HepG2 (cell line): ENCODE measurements at regions not wholly inside any gene's neighbourhood (a gene's known extent, or its start where the extent isn't known, plus 50 kb on each side); places are given as distances from the start of the nearest gene placed in this dataset.

ENCODE experiments used
- ATAC-seq: fragments of 200-7000 bp; cut with Tn5 transposase; 3 replicates; pipeline ENCODE4 v1.9.1; 2020; ENCODE audit warnings: mild to moderate bottlenecking, moderate library complexity
- BruUV-seq: library from RNA; stranded (reverse); fragments of 400-500 nt; replicated peaks from 2 replicates; lab custom pipeline; 2021; lab: Mats Ljungman, UMichigan
- CTCF ChIA-PET: fragments of 300-600 bp; formaldehyde crosslinking; extraction: SDS; loops from one replicate; lab custom pipeline; 2021; ENCODE audit warnings: low total read pairs, inconsistent platforms, low intra/inter-chr PET ratio; lab: Yijun Ruan, JAX
- POLR2A ChIA-PET: fragments of 350-600 bp; sonication (Branson Sonifier 250); formaldehyde crosslinking; loops from one replicate; lab custom pipeline; 2020; ENCODE audit warnings: antibody characterized with exemption, inconsistent platforms; lab: Yijun Ruan, JAX
- DNase-seq: peaks from one replicate; pipeline ENCODE4 v3.0.0-alpha.2; 2015; ENCODE audit warnings: low spot score
- FAIRE-seq: peaks from 3 replicates; lab custom pipeline; 2011; peaks lifted over from hg19 to GRCh38; lab: Jason Lieb, UNC
- H2AFZ ChIP-seq: one replicate; pipeline ENCODE4 v1.6.1; 2011; ENCODE audit warnings: low read length, inconsistent platforms
- H3K27ac ChIP-seq: fragments of 300-600 bp; 3 replicates; pipeline ENCODE4 v1.8.0; 2011; ENCODE audit warnings: mixed run types, mild to moderate bottlenecking, mixed read lengths, low read length, inconsistent platforms; ENCODE audit not compliant: insufficient read depth; ENCODE audit errors: extremely low read length
- H3K27me3 ChIP-seq, 2 experiments: fragments of 200-600 bp in 1 of 2; 2 replicates in 1 of 2; 3 replicates in 1 of 2; pipeline versions ENCODE4 v1.6.0 to v1.8.0; 2011; ENCODE audit warnings: low read length in 2 of 2, mild to moderate bottlenecking in 2 of 2, moderate library complexity in 2 of 2, inconsistent platforms in 1 of 2; ENCODE audit not compliant: insufficient read depth in 2 of 2, control insufficient read depth in 1 of 2
- H3K36me3 ChIP-seq, 2 experiments: fragments of 200-600 bp in 1 of 2; replicated peaks in 1 of 2; 2 replicates in 1 of 2; 3 replicates in 1 of 2; pipeline versions ENCODE4 v1.5.1 to v1.8.0; 2011; ENCODE audit warnings: low read length in 2 of 2, inconsistent platforms in 1 of 2; ENCODE audit not compliant: insufficient read depth in 2 of 2, control insufficient read depth in 1 of 2
- H3K4me1 ChIP-seq: 2 replicates; pipeline ENCODE4 v1.5.1; 2012; ENCODE audit warnings: low read length, inconsistent platforms; ENCODE audit not compliant: insufficient read depth
- H3K4me2 ChIP-seq: 2 replicates; pipeline ENCODE4 v1.6.0; 2011; ENCODE audit warnings: low read depth, low read length, inconsistent platforms
- H3K4me3 ChIP-seq, 3 experiments: fragments of 200-600 bp in 1 of 3; sonication (generic), shearing (Covaris generic) in 1 of 3; replicated peaks in 1 of 3; 2 replicates each; pipeline ENCODE4 v1.5.1; 2011 to 2016; ENCODE audit warnings: low read length in 3 of 3, inconsistent platforms in 2 of 3, low read depth in 2 of 3, mild to moderate bottlenecking in 2 of 3, control low read depth in 1 of 3, mixed read lengths in 1 of 3; ENCODE audit not compliant: insufficient read depth in 1 of 3
- H3K79me2 ChIP-seq: one replicate; pipeline ENCODE4 v1.6.1; 2011; ENCODE audit warnings: low read length, inconsistent platforms; ENCODE audit not compliant: insufficient read depth
- H3K9ac ChIP-seq: 2 replicates; pipeline ENCODE4 v1.6.0; 2011; ENCODE audit warnings: mild to moderate bottlenecking, low read depth, low read length, inconsistent platforms; ENCODE audit not compliant: insufficient read depth
- H3K9me3 ChIP-seq: 2 replicates; pipeline ENCODE4 v1.5.1; 2012; ENCODE audit warnings: mild to moderate bottlenecking, low read length
- H4K20me1 ChIP-seq: 2 replicates; pipeline ENCODE4 v1.6.0; 2011; ENCODE audit warnings: inconsistent platforms, mild to moderate bottlenecking, low read length, moderate library complexity; ENCODE audit not compliant: insufficient read depth
- AGO1 ChIP-seq: fragments of 200-400 bp; formaldehyde crosslinking; IDR thresholded peaks from 2 replicates; pipeline ENCODE4 v1.6.1; 2017; ENCODE audit warnings: mild to moderate bottlenecking, low read depth, low read length, moderate library complexity; ENCODE audit not compliant: poor library complexity, severe bottlenecking
- FOXK2 ChIP-seq: fragments of 450-650 bp; IDR thresholded peaks from 2 replicates; pipeline ENCODE4 v1.6.1; 2016
- HNRNPLL ChIP-seq: fragments of 200-400 bp; formaldehyde crosslinking; IDR thresholded peaks from 2 replicates; pipeline ENCODE4 v1.6.1; 2017; ENCODE audit warnings: mild to moderate bottlenecking, low read depth, low read length; ENCODE audit not compliant: poor library complexity, severe bottlenecking
- MXD3 ChIP-seq: IDR thresholded peaks from 2 replicates; pipeline ENCODE4 v1.6.1; 2016; ENCODE audit warnings: mild to moderate bottlenecking, missing biosample characterization, missing genetic modification reagents
- POGK ChIP-seq: sonication (generic); formaldehyde crosslinking; conservative IDR thresholded peaks from 2 replicates; pipeline ENCODE4 v1.8.0; 2022; ENCODE audit warnings: mild to moderate bottlenecking, moderate library complexity, missing genetic modification reagents
- SMAD3 ChIP-seq: sonication (generic); formaldehyde crosslinking; IDR thresholded peaks from 2 replicates; pipeline ENCODE4 v1.4.0; 2020; ENCODE audit warnings: missing genetic modification reagents
- SMYD3 ChIP-seq: sonication (generic); formaldehyde crosslinking; IDR thresholded peaks from 2 replicates; pipeline ENCODE4 v1.8.1; 2023; ENCODE audit warnings: mild to moderate bottlenecking, missing genetic modification reagents
- SPEN ChIP-seq: sonication (generic); formaldehyde crosslinking; IDR thresholded peaks from 2 replicates; pipeline ENCODE4 v1.5.1; 2020; ENCODE audit warnings: low read depth, mild to moderate bottlenecking, missing genetic modification reagents
- TERF1 ChIP-seq: sonication (generic); formaldehyde crosslinking; IDR thresholded peaks from 2 replicates; pipeline ENCODE4 v1.8.0; 2022; ENCODE audit warnings: mild to moderate bottlenecking, missing genetic modification reagents, moderate library complexity
- TRIM24 ChIP-seq: sonication (generic); formaldehyde crosslinking; IDR thresholded peaks from 2 replicates; pipeline ENCODE4 v1.8.0; 2022; ENCODE audit warnings: mild to moderate bottlenecking, missing genetic modification reagents
- YEATS2 ChIP-seq: sonication (generic); formaldehyde crosslinking; IDR thresholded peaks from 2 replicates; pipeline ENCODE4 v1.4.0; 2020; ENCODE audit warnings: missing genetic modification reagents, borderline replicate concordance
- ZBTB42 ChIP-seq: sonication (generic); formaldehyde crosslinking; IDR thresholded peaks from 2 replicates; pipeline ENCODE4 v1.5.0; 2020; ENCODE audit warnings: mild to moderate bottlenecking, missing genetic modification reagents
- ZBTB43 ChIP-seq: sonication (generic); formaldehyde crosslinking; conservative IDR thresholded peaks from 2 replicates; pipeline ENCODE4 v1.4.0; 2020; ENCODE audit warnings: missing genetic modification reagents
- ZNF142 ChIP-seq: sonication (generic); formaldehyde crosslinking; IDR thresholded peaks from 2 replicates; pipeline ENCODE4 v1.4.0; 2020; ENCODE audit warnings: missing genetic modification reagents
- WGBS: methylation state at CpG from one replicate; pipeline ENCODE4 v1.1.6; 2017; ENCODE audit warnings: low lambda C conversion rate; 5-methylcytosine and 5-hydroxymethylcytosine counted together
- in situ Hi-C: cut with HindIII; loops from 2 replicates; pipeline ENCODE4 v1.10.0; 2017; ENCODE audit warnings: low pct_unique_long_range_greater_than_20kb; ENCODE audit not compliant: extremely low pct_ligation_motif_present
- intact Hi-C: fragments of 100-400 bp; cut with micrococcal nuclease; formaldehyde crosslinking; loops from one replicate; pipeline ENCODE4 v1.10.0; 2022; ENCODE audit not compliant: unreplicated experiment

GRCh38 chr7:68456469-68456868 is 1141.8 kb upstream of the AUTS2 start (continued):
- no peak for TF ChIP-seq TRIM24 (CRISPR knock-in tag)
- no peak for TF ChIP-seq FOXK2
- no peak for TF ChIP-seq POGK (CRISPR knock-in tag)
- no peak for TF ChIP-seq AGO1
- TF ChIP-seq ZBTB42 (CRISPR knock-in tag): no peak
- no peak for TF ChIP-seq SMAD3 (CRISPR knock-in tag)

GRCh38 chr7:68457481-68457880 is 1140.8 kb upstream of the AUTS2 start:
- Histone ChIP-seq H3K9ac (no peak overlapping the region), H3K79me2 (no peaks in the 10 kb centered on the region), H3K36me3 (no peaks in the 10 kb centered on the region), H3K27ac (no peak overlapping the region), H2AFZ (no peak overlapping the region), H3K27me3 (no peaks in the 10 kb centered on the region), H3K4me3 (no peak overlapping the region), H4K20me1 (no peaks in the 10 kb centered on the region), H3K4me2 (no peak overlapping the region), H3K9me3 (peaks cover 66% of the 10 kb centered on the region), H3K4me1 (no peaks in the 10 kb centered on the region)
- no peak for FAIRE-seq
- no TSS peak for BruUV-seq
- POLR2A ChIA-PET: no interaction called here
- no peak for DNase-seq
- in situ Hi-C loops: no loop called here
- ATAC-seq: no peak
- CTCF ChIA-PET: no interaction called here
- 48% methylated on average over 5 of the region's 5 CpGs for WGBS
- intact Hi-C loops: no loop called here
- TF ChIP-seq ZBTB43 (CRISPR knock-in tag) (no peak), MXD3 (CRISPR knock-in tag) (no peak), YEATS2 (no peak), TERF1 (CRISPR knock-in tag) (no peak), ZNF142 (CRISPR knock-in tag) (no peak), SMYD3 (no peak), SPEN (CRISPR knock-in tag) (no peak), HNRNPLL (no peak)
